HL-60 (cell line): ENCODE measurements at regions not wholly inside any gene's neighbourhood (a gene's known extent, or its start where the extent isn't known, plus 50 kb on each side); places are given as distances from the start of the nearest gene placed in this dataset.
"Not testable (repeated sequence)": the region's sequence is repeated elsewhere in the genome, so short reads cannot be mapped to it uniquely, and the experiment has no call there.

Experiments used
- DNase-seq, 2 experiments: peaks; one replicate each; pipeline ENCODE4 v3.0.0-alpha.2; 2010 to 2020; ENCODE audit warnings: low read depth in 1 of 2, low spot score in 1 of 2
- H3K27ac ChIP-seq: fragments of 250-450 bp; sonication (Bioruptor Pico); replicated peaks from 2 replicates; pipeline ENCODE4 v1.5.1; 2020; ENCODE audit warnings: mild to moderate bottlenecking, moderate library complexity
- H3K27me3 ChIP-seq: fragments of 250-450 bp; sonication (Bioruptor Pico); 2 replicates; pipeline ENCODE4 v1.5.1; 2021; ENCODE audit warnings: mild to moderate bottlenecking, moderate library complexity; ENCODE audit not compliant: insufficient read depth, poor library complexity, severe bottlenecking
- H3K4me3 ChIP-seq: replicated peaks from 2 replicates; pipeline ENCODE4 v1.5.1; 2011; ENCODE audit warnings: mild to moderate bottlenecking, control low read depth, low read length; ENCODE audit not compliant: insufficient read depth
- CTCF ChIP-seq: IDR thresholded peaks from one replicate; pipeline ENCODE4 v1.5.1; 2011; ENCODE audit warnings: low read length, control low read depth, inconsistent platforms; ENCODE audit not compliant: insufficient read depth
- GABPA ChIP-seq: IDR thresholded peaks from 2 replicates; pipeline ENCODE4 v1.6.1; 2012; ENCODE audit warnings: low read depth
- POLR2AphosphoS5 ChIP-seq: IDR thresholded peaks from 2 replicates; pipeline ENCODE4 v1.6.1; 2012; ENCODE audit warnings: low read depth
- REST ChIP-seq: IDR thresholded peaks from 2 replicates; pipeline ENCODE4 v1.6.1; 2012; ENCODE audit warnings: low read depth; ENCODE audit not compliant: insufficient replicate concordance
- SPI1 ChIP-seq: IDR thresholded peaks from 2 replicates; pipeline ENCODE4 v1.6.1; 2012; ENCODE audit warnings: low read depth, mild to moderate bottlenecking, borderline replicate concordance

- no peak for DNase-seq
- Histone ChIP-seq H3K27ac (no peak overlapping the region), H3K4me3 (no peak overlapping the region), H3K27me3 (no peaks in the 10 kb centered on the region)
- no peak for TF ChIP-seq REST
- no peak for TF ChIP-seq SPI1
- no peak for TF ChIP-seq GABPA
- TF ChIP-seq CTCF = no peak
- no peak for TF ChIP-seq POLR2AphosphoS5
Observed at GRCh38 chr3:177906126-177906511, 630.1 kb upstream of the KCNMB2 start.

GRCh38 chr3:177906578-177907229, 629.5 kb upstream of the KCNMB2 start:
- TF ChIP-seq SPI1 = no peak
- TF ChIP-seq REST = no peak
- no peak for TF ChIP-seq GABPA
- TF ChIP-seq CTCF = no peak
- H3K4me3 ChIP-seq = no peak overlapping the region
- H3K27me3 ChIP-seq = no peaks in the 10 kb centered on the region
- H3K27ac ChIP-seq = no peak overlapping the region
- no peak for DNase-seq

- H3K27ac ChIP-seq, DNase-seq, H3K4me3 ChIP-seq, H3K27me3 ChIP-seq: not testable (repeated sequence)
Observed at GRCh38 chr3:177909530-177909929, 626.7 kb upstream of the KCNMB2 start.

GRCh38 chr3:177914224-177914623, 622.0 kb upstream of the KCNMB2 start:
- Histone ChIP-seq H3K4me3 (no peak overlapping the region), H3K27ac (no peak overlapping the region), H3K27me3 (no peaks in the 10 kb centered on the region)
- no peak for DNase-seq
- TF ChIP-seq POLR2AphosphoS5 (no peak), SPI1 (no peak), CTCF (no peak), REST (no peak)
